Stomach (tissue), 8 donors: ENCODE measurements at regions not wholly inside any gene's neighbourhood (a gene's known extent, or its start where the extent isn't known, plus 50 kb on each side); places are given as distances from the start of the nearest gene placed in this dataset.
A peak's percentile ranks its signal among the peaks of the same experiment; 100 is the strongest.

Experiments
- DNase-seq, 2 donors: peaks; one replicate each; pipeline versions ENCODE4 v3.0.0 to v3.0.0-alpha.2; 2013 to 2019
- H3K27ac ChIP-seq, 5 donors: fragments of 200-600 bp in 4 of 5; sonication (generic) in 4 of 5; one replicate each; pipeline ENCODE4 v1.5.1; 2013 to 2019; ENCODE audit warnings: mild to moderate bottlenecking in 1 of 5, moderate library complexity in 1 of 5
- H3K27me3 ChIP-seq, 3 donors: fragments of 200-600 bp; sonication (generic); one replicate each; pipeline ENCODE4 v1.5.1; 2017 to 2019; ENCODE audit warnings: mixed run types in 1 of 3
- H3K36me3 ChIP-seq, 4 donors: fragments of 200-600 bp; sonication (generic); 1 replicate in 3 of 4; 2 replicates in 1 of 4; pipeline ENCODE4 v1.5.1; 2016 to 2019
- H3K4me1 ChIP-seq, 4 donors: fragments of 200-600 bp; sonication (generic); one replicate each; pipeline ENCODE4 v1.5.1; 2016 to 2019
- H3K4me3 ChIP-seq, 4 donors: fragments of 200-600 bp; sonication (generic) in 3 of 4; one replicate each; pipeline ENCODE4 v1.5.1; 2016 to 2019; ENCODE audit warnings: mild to moderate bottlenecking in 1 of 4
- H3K9me3 ChIP-seq, 4 donors: fragments of 200-600 bp; sonication (generic); one replicate each; pipeline ENCODE4 v1.5.1; 2016 to 2019
- EP300 ChIP-seq: sonication (generic); formaldehyde crosslinking; IDR thresholded peaks from one replicate; pipeline ENCODE4 v1.6.1; 2017; ENCODE audit warnings: antibody characterized with exemption
- POLR2A ChIP-seq, 4 donors: fragments of 450-650 bp; IDR thresholded peaks; one replicate each; pipeline ENCODE4 v1.6.1; 2016; ENCODE audit warnings: antibody characterized with exemption in 4 of 4, control low read depth in 2 of 4, mild to moderate bottlenecking in 1 of 4, moderate library complexity in 1 of 4
- POLR2AphosphoS5 ChIP-seq, 3 donors: sonication (generic); formaldehyde crosslinking; IDR thresholded peaks; one replicate each; pipeline ENCODE4 v1.6.1; 2016; ENCODE audit warnings: antibody characterized with exemption in 3 of 3
- WGBS, 5 donors: extraction: QIAGEN DNeasy Blood & Tissue Kit in 3 of 5; methylation state at CpG; one replicate each; pipeline versions ENCODE4 v1.1.5 to v1.1.7; 2013 to 2018; 5-methylcytosine and 5-hydroxymethylcytosine counted together
- intact Hi-C: fragments of 100-400 bp; cut with DNase I; formaldehyde crosslinking; loops from one replicate; pipeline ENCODE4 v1.15.1; 2023; ENCODE audit warnings: low total_unique reads
- TF ChIP-seq, protein P1 (sequence below), 7 experiments: fragments of 450-650 bp in 4 of 7; fragments of 200-600 bp in 3 of 7; sonication (generic) in 3 of 7; IDR thresholded peaks; one replicate each; pipeline ENCODE4 v1.5.1; 2016 to 2019; ENCODE audit warnings: antibody characterized with exemption in 7 of 7, control low read depth in 2 of 7, mild to moderate bottlenecking in 1 of 7
- donor health status: healthy with polysubstance abuse.
- donor health status: Bipolar disorder and iron deficiency.
- donor health status: healthy.

- Histone ChIP-seq H3K36me3 (no peaks in the 10 kb centered on the region), H3K27me3 (peaks cover 0 to 22% (median 0%) of the 10 kb centered on the region in 3 donors), H3K9me3 (no peaks in the 10 kb centered on the region), H3K4me3 (no peak overlapping the region), H3K27ac (no peak overlapping the region), H3K4me1 (no peaks in the 10 kb centered on the region)
- DNase-seq = no peak
- intact Hi-C loops = no loop called here
- no peak for TF ChIP-seq POLR2AphosphoS5 (IDR thresholded peaks at IDR 0.05)
- TF ChIP-seq, protein P1, sequence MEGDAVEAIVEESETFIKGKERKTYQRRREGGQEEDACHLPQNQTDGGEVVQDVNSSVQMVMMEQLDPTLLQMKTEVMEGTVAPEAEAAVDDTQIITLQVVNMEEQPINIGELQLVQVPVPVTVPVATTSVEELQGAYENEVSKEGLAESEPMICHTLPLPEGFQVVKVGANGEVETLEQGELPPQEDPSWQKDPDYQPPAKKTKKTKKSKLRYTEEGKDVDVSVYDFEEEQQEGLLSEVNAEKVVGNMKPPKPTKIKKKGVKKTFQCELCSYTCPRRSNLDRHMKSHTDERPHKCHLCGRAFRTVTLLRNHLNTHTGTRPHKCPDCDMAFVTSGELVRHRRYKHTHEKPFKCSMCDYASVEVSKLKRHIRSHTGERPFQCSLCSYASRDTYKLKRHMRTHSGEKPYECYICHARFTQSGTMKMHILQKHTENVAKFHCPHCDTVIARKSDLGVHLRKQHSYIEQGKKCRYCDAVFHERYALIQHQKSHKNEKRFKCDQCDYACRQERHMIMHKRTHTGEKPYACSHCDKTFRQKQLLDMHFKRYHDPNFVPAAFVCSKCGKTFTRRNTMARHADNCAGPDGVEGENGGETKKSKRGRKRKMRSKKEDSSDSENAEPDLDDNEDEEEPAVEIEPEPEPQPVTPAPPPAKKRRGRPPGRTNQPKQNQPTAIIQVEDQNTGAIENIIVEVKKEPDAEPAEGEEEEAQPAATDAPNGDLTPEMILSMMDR (IDR thresholded peaks at IDR 0.05) = no peak
- no peak for TF ChIP-seq EP300
- no peak for TF ChIP-seq POLR2A (IDR thresholded peaks at IDR 0.05)
Observed at GRCh38 chr4:182134261-182134660, 108.9 kb upstream of the TENM3 start.

GRCh38 chr4:182136201-182136600, 107.0 kb upstream of the TENM3 start:
- H3K9me3 ChIP-seq = no peaks in the 10 kb centered on the region
- intact Hi-C loops = no loop called here
- no peaks in the 10 kb centered on the region for H3K36me3 ChIP-seq
- WGBS, 5 donors = 27 to 57% (median 43%) methylated on average over 3 of the region's 3 CpGs
- no peaks in the 10 kb centered on the region for H3K4me1 ChIP-seq
- no peak overlapping the region for H3K27ac ChIP-seq
- no peak overlapping the region for H3K4me3 ChIP-seq
- no peak for DNase-seq
- TF ChIP-seq EP300 (no peak), POLR2A (IDR thresholded peaks at IDR 0.05) (no peak), POLR2AphosphoS5 (IDR thresholded peaks at IDR 0.05) (no peak)
- TF ChIP-seq, protein P1 (IDR thresholded peaks at IDR 0.05) = no peak
- peaks cover 0 to 41% (median 13%) of the 10 kb centered on the region in 3 donors for H3K27me3 ChIP-seq

GRCh38 chr4:182137343-182137742, 105.9 kb upstream of the TENM3 start:
- Histone ChIP-seq H3K4me3 (no peak overlapping the region), H3K27ac (no peak overlapping the region), H3K4me1 (peaks cover 0 to 3% (median 1%) of the 10 kb centered on the region in 4 donors), H3K27me3 (peaks cover 0 to 53% (median 23%) of the 10 kb centered on the region in 3 donors), H3K9me3 (no peaks in the 10 kb centered on the region), H3K36me3 (no peaks in the 10 kb centered on the region)
- TF ChIP-seq EP300 (no peak), POLR2A (IDR thresholded peaks at IDR 0.05) (no peak), POLR2AphosphoS5 (IDR thresholded peaks at IDR 0.05) (no peak)
- TF ChIP-seq, protein P1 (IDR thresholded peaks at IDR 0.05) = no peak
- DNase-seq = no peak
- 58 to 81% (median 67%) methylated on average over 4 of the region's 4 CpGs for WGBS, 5 donors
- intact Hi-C loops = no loop called here

- H3K4me3 ChIP-seq = peak overlapping the region in 2 of 4 donors; percentile 15 to 21
- H3K27ac ChIP-seq = no peak overlapping the region
- no peak for TF ChIP-seq POLR2AphosphoS5 (IDR thresholded peaks at IDR 0.05)
- TF ChIP-seq, protein P1 (IDR thresholded peaks at IDR 0.05) = no peak
- TF ChIP-seq EP300 = no peak
- no peak for TF ChIP-seq POLR2A (IDR thresholded peaks at IDR 0.05)
- DNase-seq = peak in 1 of 2 donors; percentile 22
- peaks cover 13 to 24% (median 21%) of the 10 kb centered on the region in 4 donors for H3K4me1 ChIP-seq
- no peaks in the 10 kb centered on the region for H3K9me3 ChIP-seq
- H3K36me3 ChIP-seq = no peaks in the 10 kb centered on the region
- WGBS, 5 donors = 43 to 65% (median 55%) methylated on average over 13 of the region's 13 CpGs
- intact Hi-C loops = no loop called here
- peaks cover 8 to 74% (median 44%) of the 10 kb centered on the region in 3 donors for H3K27me3 ChIP-seq
Observed at GRCh38 chr4:182139491-182139890, 103.7 kb upstream of the TENM3 start.
